ENCODE measurements at regions not wholly inside any gene's neighbourhood (a gene's known extent, or its start where the extent isn't known, plus 50 kb on each side); places are given as distances from the start of the nearest gene placed in this dataset.

GRCh38 chr1:192002063-192002462, 156.2 kb upstream of the RGS18 start:
- no peaks in the 10 kb centered on the region for H3K9me2 ChIP-seq (replicated peaks; ENCODE audit: insufficient read depth)
- no peaks in the 10 kb centered on the region for H3K4me1 ChIP-seq (ENCODE audit: insufficient read depth)
- no peak for DNase-seq (ENCODE audit: low spot score)
- H3K4me2 ChIP-seq, result no peak overlapping the region
- no peaks in the 10 kb centered on the region for H4K20me1 ChIP-seq (ENCODE audit: insufficient read depth, poor library complexity, severe bottlenecking)
- H3K27ac ChIP-seq, result no peak overlapping the region
- no peaks in the 10 kb centered on the region for H3K27me3 ChIP-seq
- H3K9me3 ChIP-seq (ENCODE audit: low read depth), result no peaks in the 10 kb centered on the region
- no peak overlapping the region for H2AFZ ChIP-seq
- 90% methylated on average over 3 of the region's 3 CpGs for WGBS (ENCODE audit: low lambda C conversion rate, missing lambda C conversion rate)
- no peak for TF ChIP-seq EZH2 (IDR thresholded peaks at IDR 0.05; ENCODE audit: borderline replicate concordance)
- TF ChIP-seq EZH2phosphoT487 (IDR thresholded peaks at IDR 0.05; ENCODE audit: low read depth, severe bottlenecking, unreplicated experiment), result no peak
- no peak for TF ChIP-seq CTCF (IDR thresholded peaks at IDR 0.05; ENCODE audit: poor library complexity)
- H3K4me3 ChIP-seq, result no peak overlapping the region
- H3K79me2 ChIP-seq, result no peaks in the 10 kb centered on the region
- no peaks in the 10 kb centered on the region for H3K36me3 ChIP-seq (replicated peaks; ENCODE audit: insufficient read depth, low read depth)

- no peak for DNase-seq (ENCODE audit: low spot score)
- no peak for TF ChIP-seq EZH2phosphoT487 (IDR thresholded peaks at IDR 0.05; ENCODE audit: low read depth, severe bottlenecking, unreplicated experiment)
- no peak for TF ChIP-seq CTCF (IDR thresholded peaks at IDR 0.05; ENCODE audit: poor library complexity)
- TF ChIP-seq EZH2 (IDR thresholded peaks at IDR 0.05; ENCODE audit: borderline replicate concordance), result no peak
- Histone ChIP-seq H3K4me3 (no peak overlapping the region), H3K9me3 (ENCODE audit: low read depth) (no peaks in the 10 kb centered on the region), H3K9me2 (replicated peaks; ENCODE audit: insufficient read depth) (no peaks in the 10 kb centered on the region), H3K36me3 (replicated peaks; ENCODE audit: insufficient read depth, low read depth) (no peaks in the 10 kb centered on the region), H3K27me3 (no peaks in the 10 kb centered on the region), H3K79me2 (no peaks in the 10 kb centered on the region), H2AFZ (no peak overlapping the region), H3K4me1 (ENCODE audit: insufficient read depth) (no peaks in the 10 kb centered on the region), H4K20me1 (ENCODE audit: insufficient read depth, poor library complexity, severe bottlenecking) (no peaks in the 10 kb centered on the region), H3K4me2 (no peak overlapping the region), H3K27ac (no peak overlapping the region)
- WGBS (ENCODE audit: low lambda C conversion rate, missing lambda C conversion rate), result 92% methylated on average over 5 of the region's 5 CpGs
Measured at GRCh38 chr1:192003295-192004077, 154.8 kb upstream of the RGS18 start.

GRCh38 chr1:192005976-192006375, 152.3 kb upstream of the RGS18 start:
- H3K4me1 ChIP-seq (ENCODE audit: insufficient read depth), result no peaks in the 10 kb centered on the region
- TF ChIP-seq EZH2 (IDR thresholded peaks at IDR 0.05; ENCODE audit: borderline replicate concordance), result no peak
- TF ChIP-seq EZH2phosphoT487 (IDR thresholded peaks at IDR 0.05; ENCODE audit: low read depth, severe bottlenecking, unreplicated experiment), result no peak
- no peaks in the 10 kb centered on the region for H3K36me3 ChIP-seq (replicated peaks; ENCODE audit: insufficient read depth, low read depth)
- H3K9me3 ChIP-seq (ENCODE audit: low read depth), result no peaks in the 10 kb centered on the region
- H3K27me3 ChIP-seq, result no peaks in the 10 kb centered on the region
- H3K4me2 ChIP-seq, result no peak overlapping the region
- 80% methylated on average over 3 of the region's 3 CpGs for WGBS (ENCODE audit: low lambda C conversion rate, missing lambda C conversion rate)
- no peaks in the 10 kb centered on the region for H3K9me2 ChIP-seq (replicated peaks; ENCODE audit: insufficient read depth)
- no peak overlapping the region for H2AFZ ChIP-seq
- H3K27ac ChIP-seq, result no peak overlapping the region
- H3K79me2 ChIP-seq, result no peaks in the 10 kb centered on the region
- DNase-seq (ENCODE audit: low spot score), result no peak
- H3K4me3 ChIP-seq, result no peak overlapping the region
- no peaks in the 10 kb centered on the region for H4K20me1 ChIP-seq (ENCODE audit: insufficient read depth, poor library complexity, severe bottlenecking)

GRCh38 chr1:192008281-192008825, 149.9 kb upstream of the RGS18 start:
- H3K9me3 ChIP-seq (ENCODE audit: low read depth), result no peaks in the 10 kb centered on the region
- H4K20me1 ChIP-seq (ENCODE audit: insufficient read depth, poor library complexity, severe bottlenecking), result no peaks in the 10 kb centered on the region
- no peaks in the 10 kb centered on the region for H3K4me1 ChIP-seq (ENCODE audit: insufficient read depth)
- TF ChIP-seq CTCF (IDR thresholded peaks at IDR 0.05; ENCODE audit: poor library complexity), result no peak
- no peak for TF ChIP-seq EZH2phosphoT487 (IDR thresholded peaks at IDR 0.05; ENCODE audit: low read depth, severe bottlenecking, unreplicated experiment)
- TF ChIP-seq EZH2 (IDR thresholded peaks at IDR 0.05; ENCODE audit: borderline replicate concordance), result no peak
- no peaks in the 10 kb centered on the region for H3K79me2 ChIP-seq
- WGBS (ENCODE audit: low lambda C conversion rate, missing lambda C conversion rate), result no CpG with 5 or more reads among the region's 1 CpG
- H3K36me3 ChIP-seq (replicated peaks; ENCODE audit: insufficient read depth, low read depth), result no peaks in the 10 kb centered on the region
- no peak overlapping the region for H3K4me2 ChIP-seq
- H3K27ac ChIP-seq, result no peak overlapping the region
- no peak for DNase-seq (ENCODE audit: low spot score)
- H2AFZ ChIP-seq, result no peak overlapping the region
- no peaks in the 10 kb centered on the region for H3K27me3 ChIP-seq
- no peak overlapping the region for H3K4me3 ChIP-seq
- no peaks in the 10 kb centered on the region for H3K9me2 ChIP-seq (replicated peaks; ENCODE audit: insufficient read depth)
